ENCODE measurements at regions not wholly inside any gene's neighbourhood (a gene's known extent, or its start where the extent isn't known, plus 50 kb on each side); places are given as distances from the start of the nearest gene placed in this dataset.

GRCh38 chr3:124281453-124282316 is 289.8 kb upstream of the ROPN1 start:
- intact Hi-C loops (cut with micrococcal nuclease; ENCODE audit: unreplicated experiment), result loop anchor here (1.0 to 5.0 kb wide), 4 partner anchors 202 to 629 kb away; no protein-coding TSS in a partner anchor
- POLR2A ChIA-PET (ENCODE audit: unreplicated experiment), result no interaction called here
- BruUV-seq (replicated peaks), result no TSS peak
- H3K4me1 ChIP-seq (replicated peaks; ENCODE audit: insufficient read depth), result no peaks in the 10 kb centered on the region
- no peak for TF ChIP-seq EZH2 (IDR thresholded peaks at IDR 0.05; ENCODE audit: low read depth)
- TF ChIP-seq CTCF (conservative IDR thresholded peaks at IDR 0.05), result peak; percentile 47; the same call in 1 of the 2 replicates
- no peaks in the 10 kb centered on the region for H3F3A ChIP-seq (ENCODE audit: insufficient read depth, low read depth)
- peaks cover 31% of the 10 kb centered on the region for H3K27me3 ChIP-seq (ENCODE audit: insufficient read depth, low read depth)
- H3K4me2 ChIP-seq, result no peak overlapping the region
- H3K79me2 ChIP-seq (ENCODE audit: low read depth), result no peaks in the 10 kb centered on the region
- H3K36me3 ChIP-seq (ENCODE audit: low read depth), result no peaks in the 10 kb centered on the region
- no peak for DNase-seq
- H2AFZ ChIP-seq, result no peak overlapping the region
- no peaks in the 10 kb centered on the region for H4K20me1 ChIP-seq (ENCODE audit: insufficient read depth)
- H3K9me2 ChIP-seq (ENCODE audit: insufficient read depth), result no peaks in the 10 kb centered on the region
- CTCF ChIA-PET, result no interaction called here
- no peak overlapping the region for H3K27ac ChIP-seq
- H3K4me3 ChIP-seq, result no peak overlapping the region
- H3K9me3 ChIP-seq (ENCODE audit: insufficient read depth, low read depth), result no peaks in the 10 kb centered on the region

GRCh38 chr3:124282751-124283651 is 291.1 kb upstream of the ROPN1 start:
- Histone ChIP-seq H4K20me1 (ENCODE audit: insufficient read depth) (no peaks in the 10 kb centered on the region), H3K4me1 (replicated peaks; ENCODE audit: insufficient read depth) (no peaks in the 10 kb centered on the region), H3K36me3 (ENCODE audit: low read depth) (no peaks in the 10 kb centered on the region), H3K79me2 (ENCODE audit: low read depth) (no peaks in the 10 kb centered on the region), H3K4me3 (no peak overlapping the region), H3K4me2 (no peak overlapping the region), H2AFZ (no peak overlapping the region), H3K27me3 (ENCODE audit: insufficient read depth, low read depth) (peaks cover 29% of the 10 kb centered on the region), H3K9me2 (ENCODE audit: insufficient read depth) (no peaks in the 10 kb centered on the region), H3K9me3 (ENCODE audit: insufficient read depth, low read depth) (no peaks in the 10 kb centered on the region), H3K27ac (no peak overlapping the region), H3F3A (ENCODE audit: insufficient read depth, low read depth) (no peaks in the 10 kb centered on the region)
- CTCF ChIA-PET, result interaction anchor here (0.8 kb wide), 1 partner anchor 266 kb away, joined by 3 read pairs; no protein-coding TSS in a partner anchor
- POLR2A ChIA-PET (ENCODE audit: unreplicated experiment), result no interaction called here
- TF ChIP-seq CTCF (conservative IDR thresholded peaks at IDR 0.05), result no peak
- TF ChIP-seq EZH2 (IDR thresholded peaks at IDR 0.05; ENCODE audit: low read depth), result no peak
- no peak for DNase-seq
- BruUV-seq (replicated peaks), result no TSS peak
- intact Hi-C loops (cut with micrococcal nuclease; ENCODE audit: unreplicated experiment), result loop anchor here (5.0 kb wide), 3 partner anchors 266 to 631 kb away; no protein-coding TSS in a partner anchor

GRCh38 chr3:124283652-124284023 is 291.7 kb upstream of the ROPN1 start:
- H3K27ac ChIP-seq, result no peak overlapping the region
- no peaks in the 10 kb centered on the region for H4K20me1 ChIP-seq (ENCODE audit: insufficient read depth)
- H3K27me3 ChIP-seq (ENCODE audit: insufficient read depth, low read depth), result peaks cover 29% of the 10 kb centered on the region
- POLR2A ChIA-PET (ENCODE audit: unreplicated experiment), result no interaction called here
- no peak overlapping the region for H3K4me2 ChIP-seq
- H3K79me2 ChIP-seq (ENCODE audit: low read depth), result no peaks in the 10 kb centered on the region
- no peaks in the 10 kb centered on the region for H3K9me3 ChIP-seq (ENCODE audit: insufficient read depth, low read depth)
- CTCF ChIA-PET, result no interaction called here
- H3F3A ChIP-seq (ENCODE audit: insufficient read depth, low read depth), result no peaks in the 10 kb centered on the region
- no peak overlapping the region for H2AFZ ChIP-seq
- H3K36me3 ChIP-seq (ENCODE audit: low read depth), result no peaks in the 10 kb centered on the region
- intact Hi-C loops (cut with micrococcal nuclease; ENCODE audit: unreplicated experiment), result loop anchor here (5.0 kb wide), 3 partner anchors 266 to 631 kb away; no protein-coding TSS in a partner anchor
- H3K4me1 ChIP-seq (replicated peaks; ENCODE audit: insufficient read depth), result no peaks in the 10 kb centered on the region
- no peak overlapping the region for H3K4me3 ChIP-seq
- no peak for DNase-seq
- TF ChIP-seq EZH2 (IDR thresholded peaks at IDR 0.05; ENCODE audit: low read depth) (no peak), CTCF (conservative IDR thresholded peaks at IDR 0.05) (no peak)
- H3K9me2 ChIP-seq (ENCODE audit: insufficient read depth), result no peaks in the 10 kb centered on the region
- no TSS peak for BruUV-seq (replicated peaks)
